ENCODE measurements at regions not wholly inside any gene's neighbourhood (a gene's known extent, or its start where the extent isn't known, plus 50 kb on each side); places are given as distances from the start of the nearest gene placed in this dataset.

- ATAC-seq (ENCODE audit: insufficient number of reproducible peaks, low FRiP score, low read depth) = no peak
- Histone ChIP-seq H3K9me3 (no peaks in the 10 kb centered on the region), H3K27me3 (replicated peaks; ENCODE audit: insufficient read depth) (no peaks in the 10 kb centered on the region), H3K4me3 (no peak overlapping the region), H3K36me3 (no peaks in the 10 kb centered on the region), H3K4me1 (ENCODE audit: control insufficient read depth in 1 of 2, low read depth in 2 of 2) (no peaks in the 10 kb centered on the region), H3K27ac (no peak overlapping the region)
- DNase-seq (ENCODE audit: low spot score) = no peak
- no peak for TF ChIP-seq CTCF (IDR thresholded peaks at IDR 0.05)
Observed at GRCh38 chr1:199160521-199161318, 521.9 kb downstream of the PTPRC start.

GRCh38 chr1:199161319-199161680 is 522.5 kb downstream of the PTPRC start:
- H3K27ac ChIP-seq = no peak overlapping the region

GRCh38 chr1:199161766-199162303 is 523.0 kb downstream of the PTPRC start:
- Histone ChIP-seq H3K27me3 (replicated peaks; ENCODE audit: insufficient read depth) (no peaks in the 10 kb centered on the region), H3K9me3 (no peaks in the 10 kb centered on the region), H3K36me3 (no peaks in the 10 kb centered on the region), H3K27ac (no peak overlapping the region), H3K4me1 (ENCODE audit: control insufficient read depth in 1 of 2, low read depth in 2 of 2) (no peaks in the 10 kb centered on the region), H3K4me3 (no peak overlapping the region)
- TF ChIP-seq CTCF (IDR thresholded peaks at IDR 0.05) = no peak
- DNase-seq (ENCODE audit: low spot score) (no peak), ATAC-seq (ENCODE audit: insufficient number of reproducible peaks, low FRiP score, low read depth) (no peak)

More at GRCh38 chr1:199161319-199161680, 522.5 kb downstream of the PTPRC start:
- Histone ChIP-seq H3K36me3 (no peaks in the 10 kb centered on the region), H3K4me1 (ENCODE audit: control insufficient read depth in 1 of 2, low read depth in 2 of 2) (no peaks in the 10 kb centered on the region), H3K9me3 (no peaks in the 10 kb centered on the region), H3K27me3 (replicated peaks; ENCODE audit: insufficient read depth) (no peaks in the 10 kb centered on the region), H3K4me3 (no peak overlapping the region)
- ATAC-seq (ENCODE audit: insufficient number of reproducible peaks, low FRiP score, low read depth) (no peak), DNase-seq (ENCODE audit: low spot score) (no peak)
- no peak for TF ChIP-seq CTCF (IDR thresholded peaks at IDR 0.05)

- ATAC-seq (ENCODE audit: insufficient number of reproducible peaks, low FRiP score, low read depth) = no peak
- no peak overlapping the region for H3K4me3 ChIP-seq
- DNase-seq (ENCODE audit: low spot score) = no peak
- H3K9me3 ChIP-seq = no peaks in the 10 kb centered on the region
- no peak for TF ChIP-seq CTCF (IDR thresholded peaks at IDR 0.05)
- H3K27me3 ChIP-seq (replicated peaks; ENCODE audit: insufficient read depth) = no peaks in the 10 kb centered on the region
- H3K36me3 ChIP-seq = no peaks in the 10 kb centered on the region
- H3K27ac ChIP-seq = no peak overlapping the region
- no peaks in the 10 kb centered on the region for H3K4me1 ChIP-seq (ENCODE audit: control insufficient read depth in 1 of 2, low read depth in 2 of 2)
Observed at GRCh38 chr1:199163267-199163666, 524.4 kb downstream of the PTPRC start.

GRCh38 chr1:199163670-199164069 is 524.8 kb downstream of the PTPRC start:
- no peak overlapping the region for H3K27ac ChIP-seq
- H3K9me3 ChIP-seq = no peaks in the 10 kb centered on the region
- ATAC-seq (ENCODE audit: insufficient number of reproducible peaks, low FRiP score, low read depth) (no peak), DNase-seq (ENCODE audit: low spot score) (no peak)
- no peaks in the 10 kb centered on the region for H3K27me3 ChIP-seq (replicated peaks; ENCODE audit: insufficient read depth)
- no peak for TF ChIP-seq CTCF (IDR thresholded peaks at IDR 0.05)
- H3K4me3 ChIP-seq = no peak overlapping the region
- H3K4me1 ChIP-seq (ENCODE audit: control insufficient read depth in 1 of 2, low read depth in 2 of 2) = no peaks in the 10 kb centered on the region
- H3K36me3 ChIP-seq = no peaks in the 10 kb centered on the region

Measured in thoracic aorta (tissue), 2 donors.